NB4 (cell line): ENCODE measurements at regions not wholly inside any gene's neighbourhood (a gene's known extent, or its start where the extent isn't known, plus 50 kb on each side); places are given as distances from the start of the nearest gene placed in this dataset.

Source experiments
- POLR2A ChIP-seq: IDR thresholded peaks from 2 replicates; pipeline ENCODE4 v1.6.1; 2011; ENCODE audit warnings: mild to moderate bottlenecking; ENCODE audit not compliant: insufficient read length; ENCODE audit errors: extremely low read depth
- TF ChIP-seq, protein P1 (sequence below): IDR thresholded peaks from one replicate; pipeline ENCODE4 v1.5.1; 2012; ENCODE audit warnings: low read depth, low read length
- TF ChIP-seq, protein P2 (sequence below): IDR thresholded peaks from 2 replicates; pipeline ENCODE4 v1.6.1; 2011; ENCODE audit warnings: low read depth, low read length

DNA sequence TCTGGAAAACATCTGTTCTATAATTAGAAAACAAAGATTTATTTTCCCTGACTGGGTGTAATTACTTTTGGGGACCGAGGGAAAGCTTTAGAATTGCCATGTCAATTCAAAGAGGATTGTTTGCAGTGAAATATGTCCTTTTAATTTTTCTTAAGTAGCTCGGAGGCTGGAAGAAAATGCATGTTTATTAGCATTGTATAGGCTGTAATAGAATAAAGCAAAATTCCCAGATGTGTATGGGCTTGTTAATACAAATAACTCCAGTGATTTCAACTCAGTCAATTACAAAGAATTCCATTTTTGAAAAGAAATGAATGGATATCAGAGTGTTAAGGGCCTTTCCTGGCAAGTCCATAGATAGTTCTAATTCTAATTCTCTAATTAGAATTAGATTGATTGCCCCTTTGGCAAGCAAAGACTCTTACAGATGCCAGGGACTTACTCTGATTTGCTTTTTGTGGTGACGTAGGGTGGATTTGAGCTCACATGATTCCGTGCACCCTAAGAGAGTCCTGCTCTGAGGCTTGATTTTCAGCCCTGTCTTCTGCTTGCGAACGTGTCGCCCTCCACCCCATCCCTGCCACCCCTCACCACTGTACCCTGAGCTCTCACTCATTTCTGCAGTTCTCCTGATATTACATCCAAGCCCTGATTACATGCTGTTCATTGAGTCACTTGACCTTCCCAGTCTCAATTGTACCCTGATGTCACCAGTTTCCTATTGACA, 70.0 kb upstream of the FAM20A start:
- TF ChIP-seq, protein P1, sequence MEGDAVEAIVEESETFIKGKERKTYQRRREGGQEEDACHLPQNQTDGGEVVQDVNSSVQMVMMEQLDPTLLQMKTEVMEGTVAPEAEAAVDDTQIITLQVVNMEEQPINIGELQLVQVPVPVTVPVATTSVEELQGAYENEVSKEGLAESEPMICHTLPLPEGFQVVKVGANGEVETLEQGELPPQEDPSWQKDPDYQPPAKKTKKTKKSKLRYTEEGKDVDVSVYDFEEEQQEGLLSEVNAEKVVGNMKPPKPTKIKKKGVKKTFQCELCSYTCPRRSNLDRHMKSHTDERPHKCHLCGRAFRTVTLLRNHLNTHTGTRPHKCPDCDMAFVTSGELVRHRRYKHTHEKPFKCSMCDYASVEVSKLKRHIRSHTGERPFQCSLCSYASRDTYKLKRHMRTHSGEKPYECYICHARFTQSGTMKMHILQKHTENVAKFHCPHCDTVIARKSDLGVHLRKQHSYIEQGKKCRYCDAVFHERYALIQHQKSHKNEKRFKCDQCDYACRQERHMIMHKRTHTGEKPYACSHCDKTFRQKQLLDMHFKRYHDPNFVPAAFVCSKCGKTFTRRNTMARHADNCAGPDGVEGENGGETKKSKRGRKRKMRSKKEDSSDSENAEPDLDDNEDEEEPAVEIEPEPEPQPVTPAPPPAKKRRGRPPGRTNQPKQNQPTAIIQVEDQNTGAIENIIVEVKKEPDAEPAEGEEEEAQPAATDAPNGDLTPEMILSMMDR, result no peak
- no peak for TF ChIP-seq POLR2A
- TF ChIP-seq, protein P2, sequence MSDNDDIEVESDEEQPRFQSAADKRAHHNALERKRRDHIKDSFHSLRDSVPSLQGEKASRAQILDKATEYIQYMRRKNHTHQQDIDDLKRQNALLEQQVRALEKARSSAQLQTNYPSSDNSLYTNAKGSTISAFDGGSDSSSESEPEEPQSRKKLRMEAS, result no peak
